Keratinocyte (primary cell): ENCODE measurements at regions not wholly inside any gene's neighbourhood (a gene's known extent, or its start where the extent isn't known, plus 50 kb on each side); places are given as distances from the start of the nearest gene placed in this dataset.

Source experiments
- DNase-seq: peaks from one replicate; pipeline ENCODE4 v3.0.0-alpha.2; 2011; ENCODE audit warnings: low read depth, missing footprints, low spot score
- FAIRE-seq: peaks from 2 replicates; lab custom pipeline; 2011; peaks lifted over from hg19 to GRCh38; lab: Jason Lieb, UNC
- H2AFZ ChIP-seq: 2 replicates; pipeline ENCODE4 v1.6.0; 2012; ENCODE audit warnings: low read length, control low read depth, inconsistent platforms; ENCODE audit not compliant: control insufficient read depth
- H3K27ac ChIP-seq: 2 replicates; pipeline ENCODE4 v1.5.1; 2011; ENCODE audit warnings: low read length; ENCODE audit not compliant: control insufficient read depth, insufficient read depth
- H3K27me3 ChIP-seq: 3 replicates; pipeline ENCODE4 v1.6.0; 2011; ENCODE audit warnings: low read length; ENCODE audit not compliant: control insufficient read depth, insufficient read depth; ENCODE audit errors: extremely low read depth
- H3K36me3 ChIP-seq, 2 experiments: 2 replicates in 1 of 2; 3 replicates in 1 of 2; pipeline ENCODE4 v1.5.1; 2011; ENCODE audit warnings: low read length in 2 of 2, mild to moderate bottlenecking in 1 of 2; ENCODE audit not compliant: control insufficient read depth in 2 of 2, insufficient read depth in 2 of 2; ENCODE audit errors: extremely low read depth in 1 of 2
- H3K4me1 ChIP-seq: 3 replicates; pipeline ENCODE4 v1.5.1; 2011; ENCODE audit warnings: low read length; ENCODE audit not compliant: control insufficient read depth, insufficient read depth; ENCODE audit errors: extremely low read depth
- H3K4me2 ChIP-seq: 3 replicates; pipeline ENCODE4 v1.6.0; 2011; ENCODE audit warnings: low read depth, low read length; ENCODE audit not compliant: control insufficient read depth, insufficient read depth; ENCODE audit errors: extremely low read depth
- H3K4me3 ChIP-seq, 3 experiments: fragments of 200-600 bp in 1 of 3; sonication (generic) in 1 of 3; 2 replicates in 2 of 3; 3 replicates in 1 of 3; pipeline ENCODE4 v1.5.1; 2011 to 2016; ENCODE audit warnings: low read length in 3 of 3, mild to moderate bottlenecking in 3 of 3, control low read depth in 2 of 3, inconsistent platforms in 1 of 3, low read depth in 1 of 3, mixed read lengths in 1 of 3, mixed run types in 1 of 3, moderate library complexity in 1 of 3; ENCODE audit not compliant: control insufficient read depth in 2 of 3, insufficient read depth in 2 of 3; ENCODE audit errors: extremely low read depth in 1 of 3
- H3K79me2 ChIP-seq: 2 replicates; pipeline ENCODE4 v1.6.0; 2012; ENCODE audit warnings: low read length; ENCODE audit not compliant: control insufficient read depth, insufficient read depth
- H3K9ac ChIP-seq: 3 replicates; pipeline ENCODE4 v1.6.0; 2011; ENCODE audit warnings: low read length; ENCODE audit not compliant: control insufficient read depth, insufficient read depth; ENCODE audit errors: extremely low read depth
- H3K9me1 ChIP-seq: 3 replicates; pipeline ENCODE4 v1.6.0; 2011; ENCODE audit warnings: low read length; ENCODE audit not compliant: control insufficient read depth, insufficient read depth; ENCODE audit errors: extremely low read depth
- H3K9me3 ChIP-seq: 2 replicates; pipeline ENCODE4 v1.5.1; 2012; ENCODE audit warnings: low read depth, low read length; ENCODE audit not compliant: control insufficient read depth
- H4K20me1 ChIP-seq: 3 replicates; pipeline ENCODE4 v1.6.0; 2011; ENCODE audit warnings: low read length; ENCODE audit not compliant: control insufficient read depth, insufficient read depth; ENCODE audit errors: extremely low read depth
- EZH2 ChIP-seq: IDR thresholded peaks from one replicate; pipeline ENCODE4 v1.6.1; 2012; ENCODE audit warnings: inconsistent platforms, mild to moderate bottlenecking, low read length, moderate library complexity
- dilution Hi-C: fragments of 300-500 bp; cut with MboI; formaldehyde crosslinking; loops from one replicate; pipeline ENCODE4 v1.7.0; 2020; ENCODE audit warnings: low sequenced_read_pairs; ENCODE audit not compliant: extremely low pct_ligation_motif_present
- TF ChIP-seq, protein P1 (sequence below), 3 experiments: IDR thresholded peaks in 1 of 3; conservative IDR thresholded peaks in 1 of 3; optimal IDR thresholded peaks in 1 of 3; 2 replicates in 2 of 3; 3 replicates in 1 of 3; pipeline versions ENCODE3 to v1.5.1; 2011; ENCODE audit warnings: low read length in 3 of 3, mild to moderate bottlenecking in 3 of 3, moderate library complexity in 2 of 3, control low read depth in 1 of 3, inconsistent platforms in 1 of 3; ENCODE audit not compliant: insufficient read depth in 2 of 3; ENCODE audit errors: extremely low read depth in 1 of 3

GRCh38 chr3:21094686-21095085 is 656.3 kb downstream of the ZNF385D start:
- Histone ChIP-seq H3K9ac (no peak overlapping the region), H2AFZ (no peak overlapping the region), H3K27ac (no peak overlapping the region), H3K27me3 (no peaks in the 10 kb centered on the region), H3K4me2 (no peak overlapping the region), H3K4me3 (no peak overlapping the region), H3K79me2 (no peaks in the 10 kb centered on the region), H4K20me1 (no peaks in the 10 kb centered on the region), H3K36me3 (no peaks in the 10 kb centered on the region), H3K9me3 (peaks cover 3% of the 10 kb centered on the region), H3K4me1 (no peaks in the 10 kb centered on the region), H3K9me1 (no peaks in the 10 kb centered on the region)
- TF ChIP-seq EZH2: no peak
- TF ChIP-seq, protein P1, sequence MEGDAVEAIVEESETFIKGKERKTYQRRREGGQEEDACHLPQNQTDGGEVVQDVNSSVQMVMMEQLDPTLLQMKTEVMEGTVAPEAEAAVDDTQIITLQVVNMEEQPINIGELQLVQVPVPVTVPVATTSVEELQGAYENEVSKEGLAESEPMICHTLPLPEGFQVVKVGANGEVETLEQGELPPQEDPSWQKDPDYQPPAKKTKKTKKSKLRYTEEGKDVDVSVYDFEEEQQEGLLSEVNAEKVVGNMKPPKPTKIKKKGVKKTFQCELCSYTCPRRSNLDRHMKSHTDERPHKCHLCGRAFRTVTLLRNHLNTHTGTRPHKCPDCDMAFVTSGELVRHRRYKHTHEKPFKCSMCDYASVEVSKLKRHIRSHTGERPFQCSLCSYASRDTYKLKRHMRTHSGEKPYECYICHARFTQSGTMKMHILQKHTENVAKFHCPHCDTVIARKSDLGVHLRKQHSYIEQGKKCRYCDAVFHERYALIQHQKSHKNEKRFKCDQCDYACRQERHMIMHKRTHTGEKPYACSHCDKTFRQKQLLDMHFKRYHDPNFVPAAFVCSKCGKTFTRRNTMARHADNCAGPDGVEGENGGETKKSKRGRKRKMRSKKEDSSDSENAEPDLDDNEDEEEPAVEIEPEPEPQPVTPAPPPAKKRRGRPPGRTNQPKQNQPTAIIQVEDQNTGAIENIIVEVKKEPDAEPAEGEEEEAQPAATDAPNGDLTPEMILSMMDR (optimal IDR thresholded peaks at IDR 0.05 in 1 of 3, IDR thresholded peaks at IDR 0.05 in 1 of 3, conservative IDR thresholded peaks at IDR 0.05 in 1 of 3; ENCODE audit: extremely low read depth in 1 of 3, insufficient read depth in 2 of 3, low read length in 3 of 3): no peak
- dilution Hi-C loops: no loop called here
- no peak for DNase-seq
- FAIRE-seq: no peak

- TF ChIP-seq EZH2: no peak
- TF ChIP-seq, protein P1 (optimal IDR thresholded peaks at IDR 0.05 in 1 of 3, IDR thresholded peaks at IDR 0.05 in 1 of 3, conservative IDR thresholded peaks at IDR 0.05 in 1 of 3; ENCODE audit: extremely low read depth in 1 of 3, insufficient read depth in 2 of 3, low read length in 3 of 3): no peak
Observed at GRCh38 chr3:21073561-21073960, 677.4 kb downstream of the ZNF385D start.

More at GRCh38 chr3:21073561-21073960, 677.4 kb downstream of the ZNF385D start:
- H3K79me2 ChIP-seq: no peaks in the 10 kb centered on the region
- H4K20me1 ChIP-seq: no peaks in the 10 kb centered on the region
- no peaks in the 10 kb centered on the region for H3K36me3 ChIP-seq
- dilution Hi-C loops: no loop called here
- H3K4me2 ChIP-seq: no peak overlapping the region
- no peak overlapping the region for H3K27ac ChIP-seq
- no peak overlapping the region for H2AFZ ChIP-seq
- no peaks in the 10 kb centered on the region for H3K9me1 ChIP-seq
- H3K9ac ChIP-seq: no peak overlapping the region
- no peaks in the 10 kb centered on the region for H3K9me3 ChIP-seq
- DNase-seq (no peak), FAIRE-seq (no peak)
- H3K4me3 ChIP-seq: no peak overlapping the region
- no peaks in the 10 kb centered on the region for H3K27me3 ChIP-seq
- H3K4me1 ChIP-seq: no peaks in the 10 kb centered on the region
